ENCODE measurements at regions not wholly inside any gene's neighbourhood (a gene's known extent, or its start where the extent isn't known, plus 50 kb on each side); places are given as distances from the start of the nearest gene placed in this dataset.

GRCh38 chr13:66014771-66015170 is 1215.4 kb downstream of the PCDH9 start:
- no peak for DNase-seq (ENCODE audit: low spot score)
- no peak for TF ChIP-seq CTCF (IDR thresholded peaks at IDR 0.05)
- ATAC-seq (ENCODE audit: low FRiP score), result no peak

- no peak for TF ChIP-seq CTCF (IDR thresholded peaks at IDR 0.05)
- no peak for ATAC-seq (ENCODE audit: low FRiP score)
- no peak for DNase-seq (ENCODE audit: low spot score)
Measured at GRCh38 chr13:66009241-66009640, 1220.9 kb downstream of the PCDH9 start.

GRCh38 chr13:66003558-66003957 is 1226.6 kb downstream of the PCDH9 start:
- DNase-seq (ENCODE audit: low spot score) (no peak), ATAC-seq (ENCODE audit: low FRiP score) (no peak)
- TF ChIP-seq CTCF (IDR thresholded peaks at IDR 0.05), result no peak

GRCh38 chr13:66001140-66001539 is 1229.0 kb downstream of the PCDH9 start:
- ATAC-seq (ENCODE audit: low FRiP score), result no peak
- DNase-seq (ENCODE audit: low spot score), result no peak
- no peak for TF ChIP-seq CTCF (IDR thresholded peaks at IDR 0.05)

GRCh38 chr13:65999411-65999810 is 1230.7 kb downstream of the PCDH9 start:
- ATAC-seq (ENCODE audit: low FRiP score) (no peak), DNase-seq (ENCODE audit: low spot score) (no peak)
- no peak for TF ChIP-seq CTCF (IDR thresholded peaks at IDR 0.05)

- DNase-seq (ENCODE audit: low spot score) (no peak), ATAC-seq (ENCODE audit: low FRiP score) (no peak)
- TF ChIP-seq CTCF (IDR thresholded peaks at IDR 0.05), result no peak
Measured at GRCh38 chr13:65990684-65991083, 1239.5 kb downstream of the PCDH9 start.

- ATAC-seq (ENCODE audit: low FRiP score) (no peak), DNase-seq (ENCODE audit: low spot score) (no peak)
- TF ChIP-seq CTCF (IDR thresholded peaks at IDR 0.05), result no peak
Measured at GRCh38 chr13:65985612-65986011, 1244.5 kb downstream of the PCDH9 start.

Measured in omental fat pad (tissue), 3 donors.